ENCODE measurements at regions not wholly inside any gene's neighbourhood (a gene's known extent, or its start where the extent isn't known, plus 50 kb on each side); places are given as distances from the start of the nearest gene placed in this dataset.

- no peaks in the 10 kb centered on the region for H3K4me1 ChIP-seq (ENCODE audit: control insufficient read depth, low read length)
- H3K4me3 ChIP-seq (ENCODE audit: low read length): no peak overlapping the region
- no peaks in the 10 kb centered on the region for H3K9me2 ChIP-seq (replicated peaks; ENCODE audit: control insufficient read depth, low read length)
- H3K27ac ChIP-seq (ENCODE audit: low read depth, low read length): no peak overlapping the region
- no peaks in the 10 kb centered on the region for H3F3A ChIP-seq (ENCODE audit: control insufficient read depth, insufficient read depth)
- no peaks in the 10 kb centered on the region for H3K79me2 ChIP-seq (ENCODE audit: control insufficient read depth, low read length)
- no peak overlapping the region for H3K4me2 ChIP-seq (ENCODE audit: low read length)
- H4K20me1 ChIP-seq (ENCODE audit: control insufficient read depth, insufficient read depth, low read depth, low read length): no peaks in the 10 kb centered on the region
- H3K9me3 ChIP-seq (ENCODE audit: control insufficient read depth, insufficient read depth, low read length): no peaks in the 10 kb centered on the region
- no peaks in the 10 kb centered on the region for H3K27me3 ChIP-seq (ENCODE audit: control insufficient read depth, low read length)
- no peak for TF ChIP-seq CTCF (IDR thresholded peaks at IDR 0.05; ENCODE audit: low read depth, low read length, poor library complexity, severe bottlenecking)
- no peak for TF ChIP-seq EZH2phosphoT487 (IDR thresholded peaks at IDR 0.05; ENCODE audit: borderline replicate concordance, low read length)
- H3K36me3 ChIP-seq (ENCODE audit: control insufficient read depth, low read length): no peaks in the 10 kb centered on the region
Observed at GRCh38 chr7:85424298-85424697, 237.4 kb upstream of the SEMA3D start.

- H3K9me3 ChIP-seq (ENCODE audit: control insufficient read depth, insufficient read depth, low read length): no peaks in the 10 kb centered on the region
- no peaks in the 10 kb centered on the region for H3K79me2 ChIP-seq (ENCODE audit: control insufficient read depth, low read length)
- no peaks in the 10 kb centered on the region for H3K27me3 ChIP-seq (ENCODE audit: control insufficient read depth, low read length)
- H4K20me1 ChIP-seq (ENCODE audit: control insufficient read depth, insufficient read depth, low read depth, low read length): no peaks in the 10 kb centered on the region
- TF ChIP-seq EZH2phosphoT487 (IDR thresholded peaks at IDR 0.05; ENCODE audit: borderline replicate concordance, low read length) (no peak), CTCF (IDR thresholded peaks at IDR 0.05; ENCODE audit: low read depth, low read length, poor library complexity, severe bottlenecking) (no peak)
- H3K4me1 ChIP-seq (ENCODE audit: control insufficient read depth, low read length): no peaks in the 10 kb centered on the region
- no peaks in the 10 kb centered on the region for H3K9me2 ChIP-seq (replicated peaks; ENCODE audit: control insufficient read depth, low read length)
- H3K4me3 ChIP-seq (ENCODE audit: low read length): no peak overlapping the region
- no peaks in the 10 kb centered on the region for H3F3A ChIP-seq (ENCODE audit: control insufficient read depth, insufficient read depth)
- no peaks in the 10 kb centered on the region for H3K36me3 ChIP-seq (ENCODE audit: control insufficient read depth, low read length)
- no peak overlapping the region for H3K27ac ChIP-seq (ENCODE audit: low read depth, low read length)
- H3K4me2 ChIP-seq (ENCODE audit: low read length): no peak overlapping the region
Observed at GRCh38 chr7:85423209-85423895, 236.5 kb upstream of the SEMA3D start.

- TF ChIP-seq EZH2phosphoT487 (IDR thresholded peaks at IDR 0.05; ENCODE audit: borderline replicate concordance, low read length) (no peak), CTCF (IDR thresholded peaks at IDR 0.05; ENCODE audit: low read depth, low read length, poor library complexity, severe bottlenecking) (no peak)
- Histone ChIP-seq H3K27me3 (ENCODE audit: control insufficient read depth, low read length) (no peaks in the 10 kb centered on the region), H3K9me3 (ENCODE audit: control insufficient read depth, insufficient read depth, low read length) (no peaks in the 10 kb centered on the region), H4K20me1 (ENCODE audit: control insufficient read depth, insufficient read depth, low read depth, low read length) (no peaks in the 10 kb centered on the region), H3K4me3 (ENCODE audit: low read length) (no peak overlapping the region), H3K9me2 (replicated peaks; ENCODE audit: control insufficient read depth, low read length) (no peaks in the 10 kb centered on the region), H3K27ac (ENCODE audit: low read depth, low read length) (no peak overlapping the region), H3K4me2 (ENCODE audit: low read length) (no peak overlapping the region), H3F3A (ENCODE audit: control insufficient read depth, insufficient read depth) (no peaks in the 10 kb centered on the region), H3K36me3 (ENCODE audit: control insufficient read depth, low read length) (no peaks in the 10 kb centered on the region), H3K4me1 (ENCODE audit: control insufficient read depth, low read length) (no peaks in the 10 kb centered on the region), H3K79me2 (ENCODE audit: control insufficient read depth, low read length) (no peaks in the 10 kb centered on the region)
Observed at GRCh38 chr7:85415743-85416142, 228.9 kb upstream of the SEMA3D start.
